ENCODE measurements at regions not wholly inside any gene's neighbourhood (a gene's known extent, or its start where the extent isn't known, plus 50 kb on each side); places are given as distances from the start of the nearest gene placed in this dataset.

DNA sequence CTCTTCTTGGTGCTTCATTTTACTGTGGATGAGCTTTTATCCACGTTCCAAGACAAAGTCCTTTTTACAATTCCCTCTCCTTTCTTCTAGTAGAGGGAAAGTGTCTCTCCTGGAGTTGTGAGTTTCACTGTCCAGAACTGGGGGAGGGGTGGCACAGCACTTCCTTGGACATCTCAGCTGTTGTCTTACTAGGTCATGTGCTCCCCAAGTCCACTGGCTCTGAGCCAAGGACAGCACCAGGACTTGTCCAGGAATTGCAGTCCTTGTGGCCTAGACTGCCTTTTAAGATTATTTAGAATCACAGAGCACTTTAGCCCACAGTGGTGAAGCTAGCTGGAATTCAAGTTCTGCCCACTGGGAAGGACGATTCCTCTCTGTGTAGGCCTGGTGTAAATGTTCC is 700.2 kb upstream of the PTPRD start:
- DNase-seq (ENCODE audit: low read depth, low spot score) = peak; percentile 9
- TF ChIP-seq, protein P1, sequence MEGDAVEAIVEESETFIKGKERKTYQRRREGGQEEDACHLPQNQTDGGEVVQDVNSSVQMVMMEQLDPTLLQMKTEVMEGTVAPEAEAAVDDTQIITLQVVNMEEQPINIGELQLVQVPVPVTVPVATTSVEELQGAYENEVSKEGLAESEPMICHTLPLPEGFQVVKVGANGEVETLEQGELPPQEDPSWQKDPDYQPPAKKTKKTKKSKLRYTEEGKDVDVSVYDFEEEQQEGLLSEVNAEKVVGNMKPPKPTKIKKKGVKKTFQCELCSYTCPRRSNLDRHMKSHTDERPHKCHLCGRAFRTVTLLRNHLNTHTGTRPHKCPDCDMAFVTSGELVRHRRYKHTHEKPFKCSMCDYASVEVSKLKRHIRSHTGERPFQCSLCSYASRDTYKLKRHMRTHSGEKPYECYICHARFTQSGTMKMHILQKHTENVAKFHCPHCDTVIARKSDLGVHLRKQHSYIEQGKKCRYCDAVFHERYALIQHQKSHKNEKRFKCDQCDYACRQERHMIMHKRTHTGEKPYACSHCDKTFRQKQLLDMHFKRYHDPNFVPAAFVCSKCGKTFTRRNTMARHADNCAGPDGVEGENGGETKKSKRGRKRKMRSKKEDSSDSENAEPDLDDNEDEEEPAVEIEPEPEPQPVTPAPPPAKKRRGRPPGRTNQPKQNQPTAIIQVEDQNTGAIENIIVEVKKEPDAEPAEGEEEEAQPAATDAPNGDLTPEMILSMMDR (IDR thresholded peaks at IDR 0.05; ENCODE audit: low read depth, low read length) = no peak
- in situ Hi-C loops (cut with HindIII; ENCODE audit: low sequenced_read_pairs) = no loop called here
- no peak overlapping the region for H3K4me3 ChIP-seq (ENCODE audit: low read depth, low read length)

DNA sequence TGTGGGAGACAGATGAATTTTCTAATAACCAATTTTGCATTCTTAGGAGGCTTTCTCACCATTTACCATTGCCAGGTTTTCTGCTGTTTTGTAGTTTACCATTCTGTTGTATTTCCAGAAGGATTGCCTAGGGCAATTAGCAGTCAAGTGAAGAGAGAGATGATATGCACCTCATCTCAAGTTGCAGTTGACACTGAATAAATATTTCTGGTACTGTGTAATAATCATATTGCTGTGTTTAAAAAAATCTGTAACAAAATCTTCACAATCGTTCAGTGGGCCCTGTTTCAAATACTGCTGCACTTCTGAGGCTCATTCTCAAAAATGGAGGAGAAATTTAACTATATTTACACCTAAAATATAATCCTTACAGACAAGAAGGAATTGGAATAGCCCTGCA is 706.1 kb upstream of the PTPRD start:
- TF ChIP-seq, protein P1 (IDR thresholded peaks at IDR 0.05; ENCODE audit: low read depth, low read length) = no peak
- in situ Hi-C loops (cut with HindIII; ENCODE audit: low sequenced_read_pairs) = no loop called here
- no peak overlapping the region for H3K4me3 ChIP-seq (ENCODE audit: low read depth, low read length)
- no peak for DNase-seq (ENCODE audit: low read depth, low spot score)

DNA sequence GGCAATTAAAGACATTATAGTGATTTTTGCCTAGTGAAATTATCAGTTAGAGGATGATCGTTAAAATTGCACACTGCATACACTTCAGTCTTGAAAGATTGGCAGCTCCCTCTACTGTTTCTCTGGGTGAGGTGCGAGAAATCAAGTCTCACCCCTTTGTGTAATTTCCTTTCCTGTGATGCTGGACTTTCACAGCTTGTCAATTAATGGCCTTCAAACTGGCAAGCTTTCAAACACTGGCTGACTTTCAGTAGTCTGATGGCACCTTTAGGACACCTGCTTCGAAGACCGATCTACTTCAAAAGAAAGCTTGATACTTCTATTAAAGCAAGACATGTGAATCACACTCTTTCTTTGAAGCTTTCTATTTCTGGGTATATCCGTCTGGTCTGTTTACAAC is 706.7 kb upstream of the PTPRD start:
- in situ Hi-C loops (cut with HindIII; ENCODE audit: low sequenced_read_pairs) = no loop called here
- H3K4me3 ChIP-seq (ENCODE audit: low read depth, low read length) = no peak overlapping the region
- TF ChIP-seq, protein P1 (IDR thresholded peaks at IDR 0.05; ENCODE audit: low read depth, low read length) = peak; percentile 51
- peak; percentile 17 for DNase-seq (ENCODE audit: low read depth, low spot score)

DNA sequence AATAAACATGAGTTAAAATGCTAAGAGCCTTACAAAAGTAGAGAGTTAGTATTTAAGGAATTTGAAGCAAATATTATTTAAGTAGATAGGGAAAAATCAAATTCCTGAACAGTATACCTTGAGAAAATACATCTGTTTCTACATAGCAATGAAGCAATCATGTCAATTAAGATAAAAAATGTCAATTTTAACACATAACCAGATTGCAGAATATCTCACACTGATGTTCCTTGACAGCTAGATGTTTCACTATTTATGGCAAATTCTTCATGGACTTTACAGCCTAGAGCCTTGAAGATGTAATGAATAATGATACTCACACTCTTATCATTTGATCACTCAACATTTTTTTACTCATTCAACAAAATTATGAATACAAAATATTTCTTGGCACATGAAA is 708.2 kb upstream of the PTPRD start:
- no peak for DNase-seq (ENCODE audit: low read depth, low spot score)
- TF ChIP-seq, protein P1 (IDR thresholded peaks at IDR 0.05; ENCODE audit: low read depth, low read length) = no peak
- in situ Hi-C loops (cut with HindIII; ENCODE audit: low sequenced_read_pairs) = no loop called here

DNA sequence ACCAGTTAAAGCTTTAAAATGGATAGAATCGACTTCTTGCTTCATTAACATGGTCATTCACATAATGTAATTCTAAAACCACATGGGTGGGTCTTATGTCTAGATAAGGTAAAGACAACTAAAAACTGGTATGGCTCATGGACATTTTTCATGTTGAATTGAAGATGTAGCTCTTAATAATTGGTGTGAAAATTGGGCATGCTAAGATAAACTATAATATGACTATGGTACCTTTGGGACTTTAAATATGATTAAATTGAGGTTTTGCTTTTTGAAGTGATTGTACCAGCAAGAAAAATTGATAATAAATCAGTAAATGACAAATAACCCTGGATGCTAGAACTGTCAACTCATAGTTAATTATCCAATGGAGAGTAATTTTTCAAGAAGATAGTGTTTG is 710.7 kb upstream of the PTPRD start:
- no peak overlapping the region for H3K4me3 ChIP-seq (ENCODE audit: low read depth, low read length)
- in situ Hi-C loops (cut with HindIII; ENCODE audit: low sequenced_read_pairs) = no loop called here
- TF ChIP-seq, protein P1 (IDR thresholded peaks at IDR 0.05; ENCODE audit: low read depth, low read length) = no peak
- no peak for DNase-seq (ENCODE audit: low read depth, low spot score)

More for the DNA sequence above, 708.2 kb upstream of the PTPRD start:
- no peak overlapping the region for H3K4me3 ChIP-seq (ENCODE audit: low read depth, low read length)

DNA sequence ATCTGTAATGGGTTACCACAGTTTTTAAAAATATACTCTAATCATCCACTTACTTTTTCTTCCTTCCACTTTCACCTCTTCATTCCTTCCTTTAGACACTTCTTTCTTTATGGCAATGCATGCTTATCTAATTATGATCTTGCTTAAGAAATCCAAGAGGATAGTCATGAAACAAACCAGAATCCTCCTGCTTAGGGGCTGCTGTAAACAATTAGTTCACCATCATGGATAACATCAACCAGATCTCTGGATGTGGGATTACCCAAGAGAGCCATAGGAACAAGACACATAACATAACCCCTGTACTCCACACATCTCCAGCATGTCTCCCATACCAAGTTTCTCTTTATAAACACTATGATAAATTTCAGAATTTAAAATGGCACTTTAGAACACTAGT is 713.4 kb upstream of the PTPRD start:
- DNase-seq (ENCODE audit: low read depth, low spot score) = no peak
- no peak overlapping the region for H3K4me3 ChIP-seq (ENCODE audit: low read depth, low read length)
- TF ChIP-seq, protein P1 (IDR thresholded peaks at IDR 0.05; ENCODE audit: low read depth, low read length) = no peak
- in situ Hi-C loops (cut with HindIII; ENCODE audit: low sequenced_read_pairs) = no loop called here

DNA sequence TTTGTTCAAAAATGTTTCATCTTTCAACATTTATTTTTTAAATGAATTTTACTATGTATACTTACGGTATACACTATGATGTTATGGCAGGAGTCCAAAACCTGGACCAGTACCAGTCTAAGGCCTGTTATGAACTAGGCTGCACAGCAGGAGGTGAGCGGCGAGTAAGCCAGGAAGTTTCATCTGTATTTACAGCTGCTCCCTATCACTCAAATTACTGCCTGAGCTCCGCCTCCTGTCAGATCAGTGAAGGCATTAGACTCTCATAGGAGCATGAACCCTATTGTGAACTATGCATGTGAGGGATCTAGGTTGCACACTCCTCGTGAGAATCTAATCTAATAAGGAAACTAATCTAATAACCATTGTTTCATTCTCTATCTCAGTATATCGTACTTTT is 715.5 kb upstream of the PTPRD start:
- no peak overlapping the region for H3K4me3 ChIP-seq (ENCODE audit: low read depth, low read length)
- no peak for DNase-seq (ENCODE audit: low read depth, low spot score)
- TF ChIP-seq, protein P1 (IDR thresholded peaks at IDR 0.05; ENCODE audit: low read depth, low read length) = no peak
- in situ Hi-C loops (cut with HindIII; ENCODE audit: low sequenced_read_pairs) = no loop called here

Data from astrocyte of the spinal cord (primary cell).